HepG2 (cell line): ENCODE measurements at regions not wholly inside any gene's neighbourhood (a gene's known extent, or its start where the extent isn't known, plus 50 kb on each side); places are given as distances from the start of the nearest gene placed in this dataset.

ENCODE experiments used
- ATAC-seq: fragments of 200-7000 bp; cut with Tn5 transposase; 3 replicates; pipeline ENCODE4 v1.9.1; 2020; ENCODE audit warnings: mild to moderate bottlenecking, moderate library complexity
- BruUV-seq: library from RNA; stranded (reverse); fragments of 400-500 nt; replicated peaks from 2 replicates; lab custom pipeline; 2021; lab: Mats Ljungman, UMichigan
- CTCF ChIA-PET: fragments of 300-600 bp; formaldehyde crosslinking; extraction: SDS; loops from one replicate; lab custom pipeline; 2021; ENCODE audit warnings: low total read pairs, inconsistent platforms, low intra/inter-chr PET ratio; lab: Yijun Ruan, JAX
- POLR2A ChIA-PET: fragments of 350-600 bp; sonication (Branson Sonifier 250); formaldehyde crosslinking; loops from one replicate; lab custom pipeline; 2020; ENCODE audit warnings: antibody characterized with exemption, inconsistent platforms; lab: Yijun Ruan, JAX
- DNase-seq: peaks from one replicate; pipeline ENCODE4 v3.0.0-alpha.2; 2015; ENCODE audit warnings: low spot score
- FAIRE-seq: peaks from 3 replicates; lab custom pipeline; 2011; peaks lifted over from hg19 to GRCh38; lab: Jason Lieb, UNC
- H2AFZ ChIP-seq: one replicate; pipeline ENCODE4 v1.6.1; 2011; ENCODE audit warnings: low read length, inconsistent platforms
- H3K27ac ChIP-seq: fragments of 300-600 bp; 3 replicates; pipeline ENCODE4 v1.8.0; 2011; ENCODE audit warnings: mixed run types, mild to moderate bottlenecking, mixed read lengths, low read length, inconsistent platforms; ENCODE audit not compliant: insufficient read depth; ENCODE audit errors: extremely low read length
- H3K27me3 ChIP-seq, 2 experiments: fragments of 200-600 bp in 1 of 2; 2 replicates in 1 of 2; 3 replicates in 1 of 2; pipeline versions ENCODE4 v1.6.0 to v1.8.0; 2011; ENCODE audit warnings: low read length in 2 of 2, mild to moderate bottlenecking in 2 of 2, moderate library complexity in 2 of 2, inconsistent platforms in 1 of 2; ENCODE audit not compliant: insufficient read depth in 2 of 2, control insufficient read depth in 1 of 2
- H3K36me3 ChIP-seq, 2 experiments: fragments of 200-600 bp in 1 of 2; replicated peaks in 1 of 2; 2 replicates in 1 of 2; 3 replicates in 1 of 2; pipeline versions ENCODE4 v1.5.1 to v1.8.0; 2011; ENCODE audit warnings: low read length in 2 of 2, inconsistent platforms in 1 of 2; ENCODE audit not compliant: insufficient read depth in 2 of 2, control insufficient read depth in 1 of 2
- H3K4me1 ChIP-seq: 2 replicates; pipeline ENCODE4 v1.5.1; 2012; ENCODE audit warnings: low read length, inconsistent platforms; ENCODE audit not compliant: insufficient read depth
- H3K4me2 ChIP-seq: 2 replicates; pipeline ENCODE4 v1.6.0; 2011; ENCODE audit warnings: low read depth, low read length, inconsistent platforms
- H3K4me3 ChIP-seq, 3 experiments: fragments of 200-600 bp in 1 of 3; sonication (generic), shearing (Covaris generic) in 1 of 3; replicated peaks in 1 of 3; 2 replicates each; pipeline ENCODE4 v1.5.1; 2011 to 2016; ENCODE audit warnings: low read length in 3 of 3, inconsistent platforms in 2 of 3, low read depth in 2 of 3, mild to moderate bottlenecking in 2 of 3, control low read depth in 1 of 3, mixed read lengths in 1 of 3; ENCODE audit not compliant: insufficient read depth in 1 of 3
- H3K79me2 ChIP-seq: one replicate; pipeline ENCODE4 v1.6.1; 2011; ENCODE audit warnings: low read length, inconsistent platforms; ENCODE audit not compliant: insufficient read depth
- H3K9ac ChIP-seq: 2 replicates; pipeline ENCODE4 v1.6.0; 2011; ENCODE audit warnings: mild to moderate bottlenecking, low read depth, low read length, inconsistent platforms; ENCODE audit not compliant: insufficient read depth
- H3K9me3 ChIP-seq: 2 replicates; pipeline ENCODE4 v1.5.1; 2012; ENCODE audit warnings: mild to moderate bottlenecking, low read length
- H4K20me1 ChIP-seq: 2 replicates; pipeline ENCODE4 v1.6.0; 2011; ENCODE audit warnings: inconsistent platforms, mild to moderate bottlenecking, low read length, moderate library complexity; ENCODE audit not compliant: insufficient read depth
- AKAP8 ChIP-seq: sonication (generic); formaldehyde crosslinking; IDR thresholded peaks from 2 replicates; pipeline ENCODE4 v1.5.1; 2020; ENCODE audit warnings: mild to moderate bottlenecking, missing genetic modification reagents
- CREB1 ChIP-seq, 2 experiments: fragments of 450-650 bp in 1 of 2; IDR thresholded peaks; 2 replicates each; pipeline ENCODE4 v1.6.1; 2016 to 2017; ENCODE audit warnings: control low read depth in 1 of 2, mild to moderate bottlenecking in 1 of 2, missing compliant biosample characterization in 1 of 2, missing genetic modification characterization in 1 of 2
- HNRNPL ChIP-seq: fragments of 200-400 bp; formaldehyde crosslinking; IDR thresholded peaks from 2 replicates; pipeline ENCODE4 v1.6.1; 2017; ENCODE audit warnings: mild to moderate bottlenecking, low read depth, low read length
- PLRG1 ChIP-seq: fragments of 450-650 bp; conservative IDR thresholded peaks from 2 replicates; pipeline ENCODE4 v1.6.1; 2016
- ZBTB42 ChIP-seq: sonication (generic); formaldehyde crosslinking; IDR thresholded peaks from 2 replicates; pipeline ENCODE4 v1.5.0; 2020; ENCODE audit warnings: mild to moderate bottlenecking, missing genetic modification reagents
- ZNF101 ChIP-seq: sonication (generic); formaldehyde crosslinking; IDR thresholded peaks from 2 replicates; pipeline ENCODE4 v1.4.0; 2020; ENCODE audit warnings: mild to moderate bottlenecking, low read depth, missing genetic modification reagents, borderline replicate concordance
- ZNF30 ChIP-seq: sonication (generic); formaldehyde crosslinking; IDR thresholded peaks from 2 replicates; pipeline ENCODE4 v1.5.0; 2020; ENCODE audit warnings: mild to moderate bottlenecking, missing genetic modification reagents
- ZNF317 ChIP-seq: sonication (generic); formaldehyde crosslinking; IDR thresholded peaks from 2 replicates; pipeline ENCODE4 v1.5.0; 2020; ENCODE audit warnings: mild to moderate bottlenecking, missing genetic modification reagents
- ZNF326 ChIP-seq: sonication (generic); formaldehyde crosslinking; IDR thresholded peaks from 2 replicates; pipeline ENCODE4 v1.4.0; 2020; ENCODE audit warnings: missing genetic modification reagents, borderline replicate concordance
- ZNF747 ChIP-seq: sonication (generic); formaldehyde crosslinking; IDR thresholded peaks from 2 replicates; pipeline ENCODE4 v1.8.1; 2023; ENCODE audit warnings: missing genetic modification reagents, mild to moderate bottlenecking, borderline replicate concordance
- WGBS: methylation state at CpG from one replicate; pipeline ENCODE4 v1.1.6; 2017; ENCODE audit warnings: low lambda C conversion rate; 5-methylcytosine and 5-hydroxymethylcytosine counted together
- in situ Hi-C: cut with HindIII; loops from 2 replicates; pipeline ENCODE4 v1.10.0; 2017; ENCODE audit warnings: low pct_unique_long_range_greater_than_20kb; ENCODE audit not compliant: extremely low pct_ligation_motif_present
- intact Hi-C: fragments of 100-400 bp; cut with micrococcal nuclease; formaldehyde crosslinking; loops from one replicate; pipeline ENCODE4 v1.10.0; 2022; ENCODE audit not compliant: unreplicated experiment

DNA sequence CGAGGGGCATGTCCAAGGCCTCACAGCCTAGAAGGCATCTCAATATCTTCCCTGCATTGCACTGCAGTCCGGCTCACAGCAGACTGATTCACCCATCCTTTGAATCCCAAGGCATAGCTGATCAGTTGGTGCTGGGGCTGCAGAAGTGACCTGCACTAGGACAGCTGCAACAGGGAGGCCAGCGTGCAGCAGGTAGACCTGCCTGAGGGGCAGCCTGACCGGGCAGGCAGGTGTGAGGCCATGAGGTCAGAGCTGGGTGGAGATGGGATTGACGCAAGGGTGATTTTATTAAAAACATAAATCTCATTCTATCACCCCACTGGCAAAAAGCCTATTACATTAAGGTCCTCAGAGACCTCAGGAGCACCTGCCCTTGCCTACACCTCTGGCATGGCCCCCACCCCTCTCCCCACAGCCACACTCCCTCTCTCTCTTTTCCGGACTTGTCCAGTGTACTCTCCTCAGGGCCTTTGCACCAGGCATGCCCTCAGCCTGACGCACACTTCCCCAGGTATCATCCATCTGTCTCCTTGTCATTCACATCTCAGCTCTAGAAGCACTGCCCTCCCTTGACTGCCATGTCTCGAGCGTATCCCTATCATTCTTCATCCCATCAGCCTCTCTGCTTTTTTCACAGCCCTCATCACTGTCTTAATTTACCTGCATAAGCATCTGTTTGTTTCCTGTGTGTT is 63.5 kb upstream of the WIPF1 start (continued):
- TF ChIP-seq ZNF747 (CRISPR knock-in tag) (no peak), ZNF326 (no peak)

DNA sequence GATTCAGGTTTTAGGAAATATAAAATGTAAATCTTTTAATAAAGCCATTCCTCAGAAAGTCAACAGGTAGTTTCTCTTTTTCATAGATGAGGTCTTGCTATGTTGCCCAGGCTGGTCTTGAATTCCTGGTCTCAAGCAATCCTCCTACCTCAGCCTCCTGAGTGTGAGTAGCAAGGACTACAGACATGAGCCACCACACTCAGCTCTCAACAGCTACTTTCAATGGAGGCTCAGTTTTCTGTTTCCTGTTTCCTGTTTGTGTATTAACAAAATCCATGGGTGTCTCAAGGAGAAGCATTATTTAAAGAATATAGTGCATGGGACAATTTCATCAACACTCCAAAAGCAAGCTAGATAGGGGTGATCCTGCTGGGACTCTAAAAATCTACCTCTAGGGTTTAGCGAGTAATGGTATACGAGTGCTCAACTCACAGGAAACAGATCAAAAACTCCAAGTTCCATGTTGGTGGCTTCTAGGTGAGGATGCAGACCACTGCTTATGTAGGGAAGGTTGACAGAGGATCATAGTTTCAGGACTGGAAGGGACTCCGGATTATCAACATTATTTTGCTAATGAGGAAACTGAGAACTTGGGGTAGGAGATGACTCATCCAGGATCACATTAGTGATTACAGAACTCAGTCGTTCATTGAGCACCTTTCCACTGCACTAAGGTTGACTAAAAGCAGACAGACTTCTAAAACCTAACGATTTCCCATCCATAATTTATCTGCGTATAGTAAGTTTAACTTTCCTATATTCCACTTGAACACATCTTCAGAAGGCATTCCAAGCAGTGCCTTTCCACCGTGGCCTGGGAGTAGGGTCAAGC is 61.7 kb upstream of the WIPF1 start:
- H3K4me1 ChIP-seq, result no peaks in the 10 kb centered on the region
- H3K79me2 ChIP-seq, result no peaks in the 10 kb centered on the region
- H3K36me3 ChIP-seq, result no peaks in the 10 kb centered on the region
- in situ Hi-C loops, result no loop called here
- 34% methylated on average over 7 of the region's 7 CpGs for WGBS
- FAIRE-seq, result no peak
- no peak overlapping the region for H3K4me3 ChIP-seq
- H3K9ac ChIP-seq, result no peak overlapping the region
- no peak for ATAC-seq
- BruUV-seq, result no TSS peak
- no peak overlapping the region for H2AFZ ChIP-seq
- ChIA-PET CTCF (no interaction called here), POLR2A (no interaction called here)
- H4K20me1 ChIP-seq, result no peaks in the 10 kb centered on the region
- peaks cover 0 to 12% of the 10 kb centered on the region in 2 experiments; a peak in 2 of 5 replicates for H3K27me3 ChIP-seq
- H3K9me3 ChIP-seq, result peaks cover 12% of the 10 kb centered on the region
- H3K27ac ChIP-seq, result no peak overlapping the region
- no peak overlapping the region for H3K4me2 ChIP-seq
- intact Hi-C loops, result no loop called here
- TF ChIP-seq CREB1 (IDR thresholded peaks at IDR 0.05) (no peak), CREB1 (CRISPR knock-in tag; IDR thresholded peaks at IDR 0.05) (no peak), ZNF317 (no peak), ZNF30 (CRISPR knock-in tag) (no peak), ZBTB42 (no peak), ZNF101 (CRISPR knock-in tag) (no peak), PLRG1 (no peak), HNRNPL (no peak), AKAP8 (CRISPR knock-in tag) (no peak)
- no peak for DNase-seq
